ENCODE measurements at regions not wholly inside any gene's neighbourhood (a gene's known extent, or its start where the extent isn't known, plus 50 kb on each side); places are given as distances from the start of the nearest gene placed in this dataset.

GRCh38 chr11:45058647-45058950 is 87.8 kb upstream of the PRDM11 start:
- intact Hi-C loops (cut with micrococcal nuclease; ENCODE audit: unreplicated experiment) (no loop called here), in situ Hi-C loops (cut with HindIII; ENCODE audit: extremely low pct_ligation_motif_present, low pct_unique_long_range_greater_than_20kb) (no loop called here)
- no peaks in the 10 kb centered on the region for H3K36me3 ChIP-seq (replicated peaks in 1 of 2; ENCODE audit: control insufficient read depth in 1 of 2, insufficient read depth in 2 of 2, low read length in 2 of 2)
- no peak overlapping the region for H3K4me3 ChIP-seq (replicated peaks in 1 of 3; ENCODE audit: insufficient read depth in 1 of 3, low read depth in 2 of 3, low read length in 3 of 3)
- H3K79me2 ChIP-seq (ENCODE audit: insufficient read depth, low read length): no peaks in the 10 kb centered on the region
- no peak for FAIRE-seq
- CTCF ChIA-PET (ENCODE audit: low intra/inter-chr PET ratio, low total read pairs): no interaction called here
- ATAC-seq: no peak
- no TSS peak for BruUV-seq (replicated peaks)
- no peak overlapping the region for H3K4me2 ChIP-seq (ENCODE audit: low read depth, low read length)
- no peaks in the 10 kb centered on the region; the same call in 1 of the 2 replicates for H3K9me3 ChIP-seq (ENCODE audit: low read length)
- no peak for DNase-seq (ENCODE audit: low spot score)
- H3K4me1 ChIP-seq (ENCODE audit: insufficient read depth, low read length): no peaks in the 10 kb centered on the region
- TF ChIP-seq ZNF576 (CRISPR knock-in tag; IDR thresholded peaks at IDR 0.05) (no peak), MIER2 (CRISPR knock-in tag; IDR thresholded peaks at IDR 0.05) (no peak), ZBTB42 (CRISPR knock-in tag; IDR thresholded peaks at IDR 0.05) (no peak), MXD3 (CRISPR knock-in tag; IDR thresholded peaks at IDR 0.05) (no peak), ZNF687 (CRISPR knock-in tag; IDR thresholded peaks at IDR 0.05) (no peak), FOXJ3 (CRISPR knock-in tag; IDR thresholded peaks at IDR 0.05; ENCODE audit: borderline replicate concordance) (no peak), ZNF441 (CRISPR knock-in tag; IDR thresholded peaks at IDR 0.05; ENCODE audit: borderline replicate concordance) (no peak), HOXD1 (CRISPR knock-in tag; IDR thresholded peaks at IDR 0.05) (no peak), CENPT (CRISPR knock-in tag; IDR thresholded peaks at IDR 0.05; ENCODE audit: low read depth) (no peak), NRL (CRISPR knock-in tag; IDR thresholded peaks at IDR 0.05; ENCODE audit: borderline replicate concordance) (no peak), PITX1 (CRISPR knock-in tag; IDR thresholded peaks at IDR 0.05) (no peak), ATM (IDR thresholded peaks at IDR 0.05; ENCODE audit: borderline replicate concordance) (no peak), ZNF343 (CRISPR knock-in tag; IDR thresholded peaks at IDR 0.05) (no peak), U2AF2 (IDR thresholded peaks at IDR 0.05; ENCODE audit: low read depth, low read length) (no peak), ZNF326 (CRISPR knock-in tag; IDR thresholded peaks at IDR 0.05; ENCODE audit: borderline replicate concordance) (no peak), ZKSCAN8 (CRISPR knock-in tag; IDR thresholded peaks at IDR 0.05; ENCODE audit: borderline replicate concordance) (no peak), HMGA1 (CRISPR knock-in tag; conservative IDR thresholded peaks at IDR 0.05) (no peak), FOSL2 (CRISPR knock-in tag; IDR thresholded peaks at IDR 0.05) (no peak)
- H3K27me3 ChIP-seq (ENCODE audit: control insufficient read depth in 1 of 2, insufficient read depth in 2 of 2, low read length in 2 of 2): peaks cover 0 to 9% of the 10 kb centered on the region in 2 experiments; a peak in 1 of 5 replicates
- WGBS (ENCODE audit: low lambda C conversion rate): 10% methylated on average over 3 of the region's 3 CpGs
- no peaks in the 10 kb centered on the region for H4K20me1 ChIP-seq (ENCODE audit: insufficient read depth, low read length)
- H3K9ac ChIP-seq (ENCODE audit: insufficient read depth, low read depth, low read length): no peak overlapping the region
- no peak overlapping the region for H3K27ac ChIP-seq (ENCODE audit: extremely low read length, insufficient read depth, low read length)
- H2AFZ ChIP-seq (ENCODE audit: low read length): no peak overlapping the region
- POLR2A ChIA-PET: no interaction called here
